DND-41 (cell line): ENCODE measurements at regions not wholly inside any gene's neighbourhood (a gene's known extent, or its start where the extent isn't known, plus 50 kb on each side); places are given as distances from the start of the nearest gene placed in this dataset.
"Not testable (repeated sequence)": the region's sequence is repeated elsewhere in the genome, so short reads cannot be mapped to it uniquely, and the experiment has no call there.

Experiments used
- CTCF ChIP-seq: IDR thresholded peaks from 2 replicates; pipeline ENCODE4 v1.5.1; 2012; ENCODE audit warnings: borderline replicate concordance, low read length, moderate library complexity, mild to moderate bottlenecking; ENCODE audit not compliant: poor library complexity, severe bottlenecking; ENCODE audit errors: extremely low read depth
- EZH2 ChIP-seq: IDR thresholded peaks from 3 replicates; pipeline ENCODE4 v1.6.1; 2012; ENCODE audit warnings: borderline replicate concordance, low read depth, mild to moderate bottlenecking, moderate library complexity, low read length, inconsistent platforms; ENCODE audit not compliant: severe bottlenecking

DNA sequence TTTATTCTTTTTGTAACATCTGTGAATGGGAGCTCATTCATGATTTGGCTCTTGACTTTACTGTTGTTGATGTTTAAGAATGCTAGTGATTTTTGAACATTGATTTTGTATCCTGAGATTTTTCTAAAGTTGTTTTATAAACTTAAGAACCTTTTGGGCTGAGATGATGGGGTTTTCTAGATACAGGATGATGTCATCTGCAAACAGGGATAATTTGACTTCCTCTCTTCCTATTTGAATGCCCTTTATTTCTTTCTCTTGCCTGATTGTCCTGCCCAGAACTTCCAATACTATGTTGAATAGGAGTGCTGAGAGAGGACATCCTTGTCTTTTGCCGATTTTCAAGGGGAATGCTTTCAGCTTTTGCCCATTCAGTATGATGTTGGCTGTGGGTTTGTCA, 445.1 kb upstream of the CFAP20DC start:
- TF ChIP-seq CTCF, EZH2: not testable (repeated sequence)
